GM19452 (cell line): ENCODE measurements at regions not wholly inside any gene's neighbourhood (a gene's known extent, or its start where the extent isn't known, plus 50 kb on each side); places are given as distances from the start of the nearest gene placed in this dataset.

ENCODE experiments used
- ATAC-seq: cut with Tn5 transposase; IDR thresholded peaks from one replicate; pipeline ENCODE4 v1.9.1; 2021; ENCODE audit not compliant: unreplicated experiment

DNA sequence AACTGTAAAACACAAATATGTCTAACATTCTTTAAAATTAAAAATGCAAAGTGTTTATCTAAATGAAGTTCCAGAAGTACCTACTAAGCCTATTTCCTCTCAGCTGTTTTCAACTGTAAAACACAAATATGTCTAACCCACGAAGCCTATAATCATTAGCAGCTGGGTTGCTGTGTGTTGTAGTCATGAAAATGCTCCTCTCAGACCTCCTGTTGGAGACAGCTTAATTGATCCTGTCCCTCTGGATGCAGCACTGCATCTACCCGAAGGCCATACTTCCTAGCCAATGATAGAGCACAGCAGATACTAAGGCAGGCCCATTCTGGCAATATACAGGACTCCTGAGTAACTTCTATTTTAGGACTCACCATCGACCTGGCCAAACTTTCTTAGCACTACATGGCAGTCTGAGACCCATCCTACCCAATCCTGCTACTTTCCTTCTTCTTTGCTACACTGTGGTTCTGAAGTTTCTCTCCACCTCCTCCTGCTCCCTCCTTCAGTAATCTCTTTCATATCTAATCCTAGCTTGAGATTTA is 92.5 kb upstream of the RBBP8 start:
- no peak for ATAC-seq

DNA sequence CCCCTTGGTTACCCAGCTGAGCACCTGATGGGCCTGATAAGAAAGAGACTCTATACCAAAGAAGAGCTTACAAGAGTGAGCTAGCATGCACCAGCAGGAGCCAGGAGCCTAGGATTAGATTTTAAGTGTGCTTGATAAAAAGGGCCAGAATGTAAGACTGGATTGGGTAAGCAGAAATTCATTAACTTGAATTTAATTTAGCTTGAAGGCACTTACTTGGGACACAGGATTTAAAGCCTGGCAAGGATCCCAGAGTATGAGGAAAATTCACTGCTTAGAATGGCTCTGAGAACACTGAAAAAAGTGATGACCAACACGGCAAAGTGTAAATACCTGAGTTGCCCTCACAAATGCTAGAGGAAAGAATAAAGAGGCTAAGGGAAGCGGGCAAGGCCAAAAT is 91.3 kb upstream of the RBBP8 start:
- no peak for ATAC-seq

- no peak for ATAC-seq
Observed at GRCh38 chr18:22844190-22844589, 88.9 kb upstream of the RBBP8 start.

DNA sequence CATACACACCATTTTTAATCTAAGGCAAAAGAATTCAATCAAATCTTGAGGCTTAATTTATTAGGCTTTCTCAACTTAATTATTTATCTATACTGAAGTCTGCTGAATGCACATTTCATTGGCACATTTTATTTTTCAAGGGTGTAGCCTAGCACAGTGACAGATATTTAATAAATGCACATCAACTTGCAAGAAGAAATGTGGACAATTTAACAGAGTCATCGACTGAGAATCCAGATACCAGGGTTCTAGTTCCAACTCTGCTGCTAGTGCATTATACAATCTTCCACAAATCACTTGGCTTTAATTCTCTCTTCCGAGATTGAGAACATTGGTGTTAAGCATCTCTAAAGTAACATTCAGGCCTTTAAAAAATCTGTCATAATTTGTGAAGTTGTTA is 88.5 kb upstream of the RBBP8 start:
- no peak for ATAC-seq

GRCh38 chr18:22846088-22846683 is 86.9 kb upstream of the RBBP8 start:
- no peak for ATAC-seq

DNA sequence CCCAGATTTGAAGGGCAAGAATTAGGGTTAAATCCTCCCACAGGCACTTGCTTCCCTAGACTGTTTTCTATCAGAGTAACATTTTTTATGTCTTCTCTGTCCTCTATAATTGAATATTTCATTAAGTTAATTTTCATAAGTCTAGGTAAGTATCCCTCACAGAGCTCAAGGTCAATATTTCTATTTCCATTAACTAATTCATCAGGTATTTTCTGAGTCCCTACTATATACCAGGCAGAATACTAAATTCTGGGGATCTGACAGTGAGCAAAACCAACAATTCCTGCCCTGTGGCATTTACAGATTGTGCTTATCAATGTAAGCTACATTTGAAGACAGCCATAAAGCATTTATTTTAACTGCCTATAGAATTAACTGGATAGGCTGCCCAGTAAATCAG is 86.4 kb upstream of the RBBP8 start:
- ATAC-seq, result no peak

GRCh38 chr18:22847392-22847791 is 85.7 kb upstream of the RBBP8 start:
- no peak for ATAC-seq

DNA sequence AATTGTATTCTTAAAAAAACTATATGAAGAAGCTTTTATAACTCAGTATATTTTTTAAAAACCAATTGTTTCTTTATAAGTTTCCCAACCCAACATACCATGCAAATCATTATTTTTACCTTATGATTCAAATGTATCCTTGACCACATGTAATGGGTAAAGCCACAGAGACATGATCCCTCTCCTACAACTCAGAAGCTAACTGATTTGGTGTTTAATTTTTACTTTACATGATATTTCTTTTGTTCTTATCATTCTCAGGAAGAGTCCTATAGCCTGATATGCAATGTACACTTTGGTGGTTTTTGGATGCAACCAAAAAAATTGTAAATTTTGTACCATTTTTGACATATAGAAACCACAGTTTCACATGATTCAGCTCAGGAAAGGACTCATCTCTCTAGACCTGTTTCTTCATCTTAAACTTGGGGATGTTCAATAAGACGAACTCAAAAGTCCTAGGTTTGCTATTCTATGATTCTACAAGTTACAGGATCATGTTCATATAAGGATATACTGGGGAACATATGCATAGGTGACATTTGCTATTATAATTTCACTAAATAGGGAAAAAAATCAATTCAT is 85.2 kb upstream of the RBBP8 start:
- ATAC-seq, result no peak

DNA sequence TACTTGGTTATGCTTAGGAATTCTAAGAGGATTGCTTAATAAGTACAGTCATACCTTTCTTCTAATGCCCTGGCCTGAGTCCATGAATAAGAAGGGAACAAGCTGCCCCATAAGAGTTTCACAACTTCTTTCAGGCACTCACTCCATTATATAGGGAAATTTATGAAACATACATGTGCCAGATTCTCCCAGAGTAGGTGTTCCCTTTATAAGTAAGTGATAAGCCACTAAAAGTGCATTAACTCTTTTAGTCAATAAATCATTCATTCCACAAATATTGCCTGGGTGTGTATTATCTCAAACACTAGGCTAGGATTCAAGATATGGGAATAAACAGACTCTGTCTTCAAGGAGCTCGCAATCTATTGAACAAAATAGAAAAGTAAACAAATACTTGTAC is 84.5 kb upstream of the RBBP8 start:
- no peak for ATAC-seq

GRCh38 chr18:22856870-22857269 is 76.3 kb upstream of the RBBP8 start:
- ATAC-seq, result no peak

GRCh38 chr18:22858121-22858520 is 75.0 kb upstream of the RBBP8 start:
- no peak for ATAC-seq

DNA sequence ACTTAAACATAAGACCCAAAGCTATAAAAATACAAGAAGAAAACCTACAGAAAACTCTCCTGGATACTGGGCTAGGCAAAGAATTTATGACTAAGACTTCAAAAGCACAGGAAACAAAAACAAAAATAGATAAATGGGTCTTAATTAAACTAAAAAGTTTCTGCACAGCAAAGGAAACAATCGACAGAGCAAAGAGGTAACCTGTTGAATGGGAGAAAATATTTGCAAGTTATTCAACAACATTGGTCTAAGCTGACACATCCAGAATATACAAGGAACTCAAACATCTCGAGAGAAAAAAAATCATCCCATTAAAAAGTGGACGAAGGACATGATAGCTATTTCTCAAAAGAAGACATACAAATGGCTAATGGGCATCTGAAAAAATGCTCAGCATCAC is 72.3 kb upstream of the RBBP8 start:
- ATAC-seq, result no peak

DNA sequence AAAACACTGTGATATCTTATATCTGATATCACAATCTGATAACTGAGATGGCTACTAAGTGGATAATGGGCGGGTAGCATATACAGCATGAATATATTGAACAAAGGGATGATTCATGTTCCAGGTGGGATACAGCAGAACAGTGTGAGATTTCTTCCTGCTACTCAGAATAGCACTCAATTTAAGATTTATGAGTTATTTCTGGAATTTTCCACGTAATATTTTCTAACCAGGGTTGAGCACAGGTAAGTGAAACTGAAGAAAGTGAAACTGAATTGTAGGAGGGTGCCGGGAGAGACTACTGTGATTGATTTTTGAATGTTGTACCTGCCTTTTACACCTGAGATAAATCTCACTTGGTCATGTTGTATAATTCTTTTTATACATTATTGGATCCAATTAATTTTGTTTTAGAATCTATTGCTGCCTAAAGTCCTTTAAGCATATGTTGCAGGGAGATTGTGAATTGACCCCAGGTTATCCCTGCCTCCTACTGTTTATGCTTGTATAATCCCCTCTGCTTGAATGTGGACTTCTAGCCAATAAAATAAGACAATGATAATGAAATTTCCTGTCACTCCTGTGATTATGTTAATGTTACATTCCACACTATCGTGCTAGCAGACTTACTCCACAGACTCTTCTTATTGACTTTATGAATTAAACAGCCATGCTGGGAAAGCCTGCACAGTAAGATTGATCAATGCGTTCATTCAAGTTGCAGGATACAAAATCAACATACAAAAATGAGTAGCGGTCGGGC is 67.6 kb upstream of the RBBP8 start:
- no peak for ATAC-seq

GRCh38 chr18:22868831-22869230 is 64.3 kb upstream of the RBBP8 start:
- ATAC-seq, result no peak

- ATAC-seq, result no peak
Observed at GRCh38 chr18:22871809-22872525, 61.2 kb upstream of the RBBP8 start.

GRCh38 chr18:22872900-22873537 is 60.1 kb upstream of the RBBP8 start:
- no peak for ATAC-seq

DNA sequence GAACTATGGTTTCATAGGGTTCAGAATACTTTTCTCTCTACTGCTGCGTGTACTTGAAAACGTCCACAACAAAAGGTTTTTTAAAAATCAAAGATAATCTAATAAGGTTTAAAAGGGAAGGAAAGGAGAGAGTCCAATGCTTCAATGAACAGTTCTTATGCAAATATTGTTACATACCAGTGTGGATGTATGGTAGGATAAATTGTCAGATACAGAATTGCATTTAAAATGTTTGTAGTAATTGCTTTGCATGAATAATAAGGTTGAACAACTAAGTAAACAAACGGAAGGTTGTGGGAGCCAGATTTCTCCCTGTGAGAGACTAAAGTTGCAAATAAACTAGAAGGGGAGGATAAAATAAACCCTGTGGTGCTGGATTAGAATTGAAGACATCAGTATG is 53.8 kb upstream of the RBBP8 start:
- no peak for ATAC-seq

DNA sequence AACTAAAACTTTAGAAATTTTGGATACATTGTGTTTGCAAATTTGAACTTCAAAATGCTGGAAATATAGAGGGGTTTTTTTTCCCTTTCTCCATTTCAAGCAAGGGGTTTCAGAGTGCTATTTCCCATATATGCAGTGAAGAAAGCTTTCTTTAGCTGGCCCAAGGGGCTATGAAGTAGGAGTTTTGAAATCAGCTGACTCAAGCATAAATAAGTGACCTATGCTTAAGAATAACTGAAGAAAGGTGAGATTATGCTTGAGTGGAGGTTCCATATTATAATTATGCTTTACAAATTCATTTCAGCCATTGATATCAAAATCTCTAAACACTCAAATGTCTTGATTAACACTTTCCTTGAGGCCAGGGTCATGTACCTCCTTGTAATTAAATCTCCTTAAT is 51.0 kb upstream of the RBBP8 start:
- ATAC-seq, result no peak

GRCh38 chr18:22883179-22883578 is 49.9 kb upstream of the RBBP8 start:
- ATAC-seq, result no peak
